Astrocyte of the cerebellum (primary cell): ENCODE measurements at regions not wholly inside any gene's neighbourhood (a gene's known extent, or its start where the extent isn't known, plus 50 kb on each side); places are given as distances from the start of the nearest gene placed in this dataset.

ENCODE experiments used
- DNase-seq: peaks from one replicate; pipeline ENCODE4 v3.0.0-alpha.2; 2011; ENCODE audit warnings: low read depth
- H3K4me3 ChIP-seq: 2 replicates; pipeline ENCODE4 v1.5.1; 2011; ENCODE audit warnings: mild to moderate bottlenecking, low read depth, low read length, moderate library complexity
- CTCF ChIP-seq: IDR thresholded peaks from 2 replicates; pipeline ENCODE4 v1.5.1; 2012; ENCODE audit warnings: low read length, low read depth, moderate library complexity, mild to moderate bottlenecking; ENCODE audit errors: missing control alignments
- in situ Hi-C: cut with HindIII; loops from 2 replicates; pipeline ENCODE4 v1.10.0; 2017; ENCODE audit warnings: low sequenced_read_pairs

GRCh38 chr13:42396901-42397655 is 125.1 kb downstream of the AKAP11 start:
- no peak overlapping the region for H3K4me3 ChIP-seq
- TF ChIP-seq CTCF, result no peak
- in situ Hi-C loops, result no loop called here
- DNase-seq, result no peak

GRCh38 chr13:42398533-42398932 is 126.6 kb downstream of the AKAP11 start:
- DNase-seq, result no peak
- no peak overlapping the region for H3K4me3 ChIP-seq
- in situ Hi-C loops, result no loop called here
- no peak for TF ChIP-seq CTCF

GRCh38 chr13:42400188-42400833 is 128.4 kb downstream of the AKAP11 start:
- in situ Hi-C loops, result no loop called here
- no peak for DNase-seq
- no peak overlapping the region for H3K4me3 ChIP-seq
- TF ChIP-seq CTCF, result no peak

GRCh38 chr13:42401376-42401775 is 129.4 kb downstream of the AKAP11 start:
- in situ Hi-C loops, result no loop called here
- TF ChIP-seq CTCF, result no peak
- H3K4me3 ChIP-seq, result no peak overlapping the region
- no peak for DNase-seq

GRCh38 chr13:42405665-42406390 is 133.9 kb downstream of the AKAP11 start:
- in situ Hi-C loops, result no loop called here
- TF ChIP-seq CTCF, result no peak
- DNase-seq, result no peak
- no peak overlapping the region for H3K4me3 ChIP-seq

GRCh38 chr13:42409075-42409474 is 137.1 kb downstream of the AKAP11 start:
- in situ Hi-C loops, result no loop called here
- DNase-seq, result no peak
- no peak for TF ChIP-seq CTCF
- H3K4me3 ChIP-seq, result no peak overlapping the region
